NCI-H69 (cell line): ENCODE measurements at regions not wholly inside any gene's neighbourhood (a gene's known extent, or its start where the extent isn't known, plus 50 kb on each side); places are given as distances from the start of the nearest gene placed in this dataset.

Source experiments
- DNase-seq: peaks from one replicate; lab custom pipeline; 2025; lab: John Stamatoyannopoulos, UW

DNA sequence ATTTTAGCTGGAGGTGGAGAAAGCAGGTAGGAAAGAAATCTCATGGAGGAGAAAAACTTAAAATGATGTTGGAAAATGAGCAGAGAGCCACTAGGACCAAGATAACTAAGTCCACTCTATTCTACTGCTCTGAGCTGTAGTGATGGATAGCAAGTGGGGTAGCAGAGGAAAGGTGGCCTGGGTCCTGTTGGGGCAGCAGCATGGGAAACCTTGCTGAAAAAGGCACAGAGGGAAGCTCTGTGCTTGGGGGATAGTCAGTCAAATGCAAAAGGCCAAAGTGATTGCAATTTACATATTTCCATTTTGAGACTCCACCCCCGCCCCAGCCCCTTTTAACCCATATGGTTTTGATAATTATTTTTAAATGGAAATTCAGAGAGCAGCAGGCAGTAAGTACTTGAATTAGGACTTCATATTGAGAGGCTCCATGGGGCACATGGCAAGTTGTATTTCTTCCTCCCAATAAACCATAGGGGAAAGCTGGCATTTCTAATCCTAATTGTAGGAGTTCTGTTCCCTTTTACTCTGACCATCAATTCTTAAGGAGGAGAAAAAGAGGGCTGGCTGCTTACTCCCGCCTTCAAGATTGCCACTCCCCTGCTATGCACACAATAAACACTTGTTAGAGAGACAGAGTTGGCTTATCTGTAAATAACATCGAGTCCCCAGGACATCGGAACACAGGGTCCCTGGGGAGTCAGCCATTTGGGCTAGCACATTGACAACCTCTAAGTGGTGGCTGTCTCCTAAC is 1341.5 kb upstream of the TENM4 start:
- DNase-seq, result peak; percentile 12

GRCh38 chr11:80779905-80780605 is 1339.2 kb upstream of the TENM4 start:
- no peak for DNase-seq

GRCh38 chr11:80778941-80779340 is 1338.1 kb upstream of the TENM4 start:
- DNase-seq, result no peak

- no peak for DNase-seq
Observed at GRCh38 chr11:80778432-80778831, 1337.6 kb upstream of the TENM4 start.

DNA sequence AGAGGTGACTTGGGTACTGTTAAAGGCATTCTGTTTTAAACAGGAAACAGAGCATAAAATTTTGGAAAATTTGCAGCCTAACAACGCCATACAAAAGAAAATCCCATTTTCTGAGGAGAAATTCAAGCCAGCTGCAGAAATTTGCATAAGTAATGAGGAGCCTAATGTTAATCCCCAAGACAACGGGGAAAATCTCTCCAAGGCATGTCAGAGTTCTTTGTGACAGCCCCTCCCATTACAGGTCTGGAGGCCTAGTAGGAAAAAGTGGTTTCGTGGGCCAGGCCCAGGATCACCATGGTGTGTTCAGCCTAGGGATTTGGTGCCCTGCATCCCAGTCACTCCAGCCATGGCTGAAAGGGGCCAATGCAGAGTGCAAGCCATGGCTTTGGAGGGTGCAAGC is 1333.1 kb upstream of the TENM4 start:
- no peak for DNase-seq

DNA sequence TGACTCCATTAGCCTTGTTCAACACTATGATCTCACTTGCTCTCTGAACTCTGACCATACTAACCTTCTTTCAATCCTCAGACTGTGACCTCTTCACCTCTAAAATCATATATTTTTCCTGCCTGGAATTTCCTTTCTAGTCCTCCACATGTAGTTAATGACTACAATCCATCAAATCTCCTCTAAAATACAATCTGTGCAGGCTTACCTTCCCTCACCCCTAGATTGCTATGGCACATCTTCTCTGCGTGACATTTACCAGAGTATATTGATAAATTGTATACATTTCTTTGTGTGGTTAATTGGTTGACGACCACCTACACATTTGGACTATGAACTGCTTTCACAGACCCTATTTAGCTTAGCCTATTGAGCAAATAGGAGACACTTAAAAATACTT is 1330.2 kb upstream of the TENM4 start:
- peak; percentile 6 for DNase-seq

DNA sequence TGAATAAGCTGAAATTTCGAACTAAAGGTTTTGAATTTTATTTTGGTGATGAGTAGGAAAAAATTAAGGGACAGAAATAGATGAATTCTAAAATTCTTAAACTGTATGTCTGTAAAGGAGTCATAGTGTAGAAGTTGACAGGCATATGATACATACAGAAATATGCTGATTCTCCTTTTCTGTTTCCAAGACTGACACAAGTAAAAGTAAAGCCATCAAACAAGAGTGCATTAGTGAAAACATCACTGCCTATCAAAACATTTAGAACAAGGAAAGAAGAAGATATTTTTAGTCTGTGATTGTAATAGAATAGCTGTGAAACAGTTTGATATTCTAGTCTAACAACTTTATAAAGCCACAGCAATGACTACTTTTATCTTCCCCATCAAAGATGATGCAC is 1318.0 kb upstream of the TENM4 start:
- no peak for DNase-seq

DNA sequence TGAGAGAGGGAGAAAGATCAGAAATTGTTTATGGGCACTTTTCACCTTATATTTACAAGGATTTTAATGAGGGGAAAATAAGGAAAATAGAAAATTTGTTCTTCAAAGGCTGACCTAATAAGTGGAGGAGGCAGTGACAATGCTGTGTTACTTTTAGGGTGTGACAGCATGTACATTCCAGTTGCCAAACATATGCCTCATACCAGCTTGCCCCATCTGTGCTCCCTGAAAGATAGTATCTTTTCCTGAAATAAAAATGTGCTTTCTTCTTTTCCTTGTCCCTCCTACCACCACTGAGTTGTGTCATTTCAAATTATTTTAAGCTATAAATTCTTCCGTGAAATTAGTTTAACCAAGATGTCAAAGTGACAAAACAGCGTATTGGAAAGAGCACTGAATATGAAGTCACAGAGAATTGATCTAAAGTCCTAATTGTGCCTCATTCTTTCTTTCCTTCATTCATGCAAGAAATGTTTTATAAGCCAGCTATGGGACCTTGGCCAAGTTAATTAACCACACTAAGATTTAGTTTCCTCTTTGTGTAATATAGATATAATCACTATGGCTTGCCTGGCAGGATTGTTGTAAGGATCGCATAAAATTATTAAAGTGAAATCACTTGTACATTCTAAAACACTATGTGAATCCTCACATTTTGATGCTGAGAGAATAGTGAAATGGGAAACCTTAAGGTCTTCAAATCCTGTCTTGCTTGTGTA is 1307.5 kb upstream of the TENM4 start:
- DNase-seq, result peak; percentile 49

DNA sequence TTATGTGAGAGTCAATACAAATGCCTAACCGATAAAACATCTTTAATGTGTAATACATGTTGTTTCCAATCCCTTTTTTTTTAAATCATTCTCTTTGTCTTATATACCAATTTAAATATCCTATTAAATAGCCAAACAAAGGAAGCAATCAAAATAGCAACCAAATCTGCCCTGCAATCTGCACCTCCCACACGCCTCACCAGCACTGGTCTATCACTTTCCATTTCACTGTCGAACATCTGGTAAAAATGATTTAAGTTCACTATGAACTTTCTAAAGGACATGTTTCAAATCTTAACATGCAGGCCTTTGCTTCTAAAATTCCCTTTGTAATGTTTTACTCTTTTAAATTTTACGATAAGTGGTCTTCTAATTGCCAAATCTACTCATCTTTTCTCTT is 1305.5 kb upstream of the TENM4 start:
- DNase-seq, result no peak

- DNase-seq, result no peak
Observed at GRCh38 chr11:80745416-80745815, 1304.6 kb upstream of the TENM4 start.

DNA sequence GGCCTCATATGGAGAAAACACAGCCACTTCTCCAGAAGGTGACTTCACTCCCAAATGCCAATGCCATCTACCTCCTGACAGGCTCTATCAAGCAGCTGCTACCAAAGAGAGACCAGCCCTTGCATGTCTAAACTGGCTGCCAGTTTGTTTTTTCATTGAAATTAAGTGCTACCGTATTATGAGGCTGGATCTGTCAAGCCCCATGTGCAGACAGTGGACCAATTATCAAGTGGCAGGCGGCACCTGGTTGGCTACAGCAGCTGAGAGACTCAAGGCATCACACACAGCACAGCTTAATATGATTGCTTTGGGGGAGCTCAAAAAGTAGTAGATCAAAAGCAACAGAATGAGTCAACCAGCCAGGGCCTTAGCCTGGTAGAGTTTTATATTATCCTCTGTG is 1293.0 kb upstream of the TENM4 start:
- peak; percentile 17 for DNase-seq

DNA sequence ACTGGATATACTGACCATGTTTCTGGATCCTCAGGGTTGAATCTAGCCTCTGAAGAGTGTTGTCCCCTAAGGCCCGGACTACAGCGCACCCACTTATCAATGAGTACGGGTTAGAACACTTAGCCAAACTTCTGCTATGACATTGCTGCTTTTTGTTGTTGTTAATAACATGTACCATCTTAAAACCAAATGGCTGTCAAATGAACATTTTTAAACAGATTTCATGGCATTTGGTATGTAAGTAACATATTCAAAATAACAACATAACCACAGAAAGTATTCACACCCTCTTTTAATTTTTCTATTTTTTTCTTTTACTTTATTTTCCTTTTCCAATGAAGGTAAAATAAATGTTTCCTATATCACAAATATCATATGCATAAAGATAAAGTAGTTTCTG is 1292.5 kb upstream of the TENM4 start:
- no peak for DNase-seq

DNA sequence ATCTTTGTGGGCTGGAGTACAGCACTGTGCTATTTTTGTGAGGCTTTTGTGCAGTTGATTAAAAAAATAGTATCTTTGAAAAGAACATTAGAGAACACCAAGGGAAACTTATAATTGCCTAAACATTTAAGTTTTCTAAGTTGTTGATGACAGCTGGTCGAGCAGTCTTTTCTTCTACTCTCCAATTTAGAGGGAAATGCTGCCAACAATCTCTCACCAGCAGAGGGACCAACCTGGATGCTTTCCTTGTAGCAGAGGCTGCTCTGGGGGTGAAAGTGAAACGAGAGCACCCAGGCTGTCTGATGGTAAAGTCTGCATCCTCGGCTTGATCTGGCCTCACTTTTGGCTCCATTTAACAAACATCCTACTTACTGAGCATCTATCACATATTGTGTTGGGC is 1286.5 kb upstream of the TENM4 start:
- peak; percentile 43 for DNase-seq

DNA sequence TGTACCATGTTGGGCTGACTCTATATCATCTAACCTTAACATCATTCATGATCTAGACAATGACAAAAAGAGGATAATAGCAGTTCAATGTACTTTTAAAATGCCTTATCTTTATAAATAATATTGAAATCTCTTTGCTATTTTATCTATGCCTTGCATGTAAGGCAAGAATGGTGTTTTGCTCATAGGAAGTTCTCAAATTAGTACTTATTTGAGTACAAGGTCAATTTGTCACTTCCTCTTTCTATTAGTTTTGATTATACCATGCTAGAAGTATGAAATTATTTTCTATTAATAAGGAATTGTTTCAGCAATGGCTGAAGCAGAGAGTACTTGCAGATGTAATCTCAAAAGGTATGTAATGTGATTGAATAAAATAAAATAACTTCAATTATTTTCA is 1285.4 kb upstream of the TENM4 start:
- DNase-seq, result no peak

- no peak for DNase-seq
Observed at GRCh38 chr11:80724366-80724765, 1283.5 kb upstream of the TENM4 start.

GRCh38 chr11:80722629-80723028 is 1281.8 kb upstream of the TENM4 start:
- no peak for DNase-seq

GRCh38 chr11:80720295-80720694 is 1279.5 kb upstream of the TENM4 start:
- no peak for DNase-seq

GRCh38 chr11:80719292-80719646 is 1278.4 kb upstream of the TENM4 start:
- DNase-seq, result peak; percentile 12

GRCh38 chr11:80718611-80719291 is 1277.9 kb upstream of the TENM4 start:
- DNase-seq, result no peak

DNA sequence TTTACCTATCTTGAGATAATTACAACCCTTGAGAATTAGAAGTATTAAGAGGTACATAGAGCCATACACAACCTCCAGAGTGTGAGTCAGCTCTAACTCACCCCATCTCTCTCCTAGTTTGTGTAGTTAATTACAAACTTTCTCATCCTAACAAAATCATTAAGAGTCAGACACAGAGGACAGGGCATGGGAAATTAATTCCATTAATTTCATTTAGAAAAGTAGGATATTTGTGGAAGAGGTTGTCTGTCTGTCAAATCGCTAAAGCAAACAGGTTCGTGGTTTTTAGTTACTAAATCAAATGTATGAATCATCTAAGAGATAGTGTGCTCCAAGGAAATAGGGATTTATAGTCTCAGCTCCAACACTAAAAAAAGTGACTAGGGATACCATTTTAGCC is 1261.4 kb upstream of the TENM4 start:
- DNase-seq, result no peak

DNA sequence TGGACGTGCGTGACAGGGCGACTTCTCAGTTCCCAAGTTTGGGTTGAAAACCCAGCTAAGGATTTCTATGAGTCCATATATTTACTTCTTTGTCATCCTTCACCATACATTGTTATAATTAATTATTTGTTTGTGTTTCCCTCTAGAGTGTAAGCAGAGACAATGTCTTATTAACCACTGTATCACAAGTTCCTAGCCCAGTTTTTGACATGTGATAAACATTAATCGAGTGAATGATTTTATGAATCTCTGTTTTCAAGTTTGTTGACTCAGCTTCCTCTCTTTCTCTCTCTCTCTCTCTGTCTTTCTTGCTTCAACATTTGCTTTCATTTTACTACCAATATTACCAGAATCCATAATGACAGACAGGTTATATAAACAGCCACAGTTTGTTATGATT is 1259.6 kb upstream of the TENM4 start:
- DNase-seq, result no peak

DNA sequence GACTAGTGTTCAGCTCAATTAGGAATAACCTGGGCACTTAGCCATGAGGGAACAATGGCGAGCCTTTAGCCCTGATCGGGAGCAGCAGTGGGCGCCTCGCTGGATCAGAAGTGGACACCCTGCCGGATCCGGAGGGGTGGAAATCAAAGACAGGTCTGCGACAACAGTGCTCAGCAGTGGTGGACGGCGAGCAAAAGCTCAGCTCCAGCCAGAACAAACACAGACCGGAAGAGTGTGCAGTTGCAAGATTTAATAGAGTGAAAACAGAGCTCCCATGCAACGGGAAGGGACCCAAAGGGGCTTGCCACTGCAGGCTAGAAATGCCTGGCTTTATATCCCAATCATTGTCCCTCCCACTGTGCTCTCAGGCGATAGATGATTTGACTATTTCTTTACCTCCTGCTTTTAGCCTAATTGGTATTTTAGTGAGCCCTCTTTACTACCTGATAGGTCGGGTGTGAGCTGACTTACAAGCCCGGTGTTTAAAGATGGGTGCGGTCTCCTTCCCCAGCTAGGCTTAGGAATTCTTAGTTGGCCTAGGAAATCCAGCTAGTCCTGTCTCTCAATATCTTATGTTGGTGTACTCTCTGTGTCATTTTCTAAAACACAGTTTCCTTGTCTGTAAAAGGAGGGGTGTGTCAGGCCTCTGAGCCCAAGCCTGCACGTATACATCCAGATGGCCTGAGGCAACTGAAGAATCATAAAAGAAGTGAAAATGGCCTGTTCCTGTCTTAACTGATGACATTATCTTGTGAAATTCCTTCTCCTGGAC is 1258.8 kb upstream of the TENM4 start:
- DNase-seq, result peak; percentile 61
